CD4-positive, alpha-beta T cell treated with Interleukin-15 for 4 hours (primary cell): ENCODE measurements at regions not wholly inside any gene's neighbourhood (a gene's known extent, or its start where the extent isn't known, plus 50 kb on each side); places are given as distances from the start of the nearest gene placed in this dataset.
"Not testable (repeated sequence)": the region's sequence is repeated elsewhere in the genome, so short reads cannot be mapped to it uniquely, and the experiment has no call there.

Experiments
- DNase-seq: peaks from one replicate; pipeline ENCODE4 v3.0.0-alpha.2; 2020; ENCODE audit warnings: low spot score

- no peak for DNase-seq
These were observed 471.5 kb upstream of the C16orf82 start for GRCh38 chr16:26595199-26595598.

- DNase-seq, result not testable (repeated sequence)
These were observed 470.7 kb upstream of the C16orf82 start for GRCh38 chr16:26596033-26596432.

DNA sequence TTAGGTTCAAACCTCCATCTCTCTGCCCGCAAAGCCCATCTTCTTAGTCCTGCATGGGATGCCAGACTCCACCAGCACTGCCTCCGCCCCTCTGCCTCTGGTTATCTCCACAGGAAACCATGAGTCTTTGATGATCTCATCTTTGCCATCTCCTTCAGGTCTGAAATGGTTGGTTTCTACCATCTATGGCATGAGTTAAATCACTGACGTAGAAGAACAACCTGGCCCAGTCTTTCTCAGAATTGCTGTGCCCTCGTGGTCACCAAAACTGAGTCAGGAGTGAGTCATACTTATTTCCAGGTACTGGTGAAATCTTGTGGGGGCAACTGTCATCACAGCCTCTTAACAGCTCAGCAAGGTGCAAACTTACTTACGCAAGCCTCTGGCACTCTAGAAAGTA is 468.7 kb upstream of the C16orf82 start:
- DNase-seq, result peak; percentile 74

DNA sequence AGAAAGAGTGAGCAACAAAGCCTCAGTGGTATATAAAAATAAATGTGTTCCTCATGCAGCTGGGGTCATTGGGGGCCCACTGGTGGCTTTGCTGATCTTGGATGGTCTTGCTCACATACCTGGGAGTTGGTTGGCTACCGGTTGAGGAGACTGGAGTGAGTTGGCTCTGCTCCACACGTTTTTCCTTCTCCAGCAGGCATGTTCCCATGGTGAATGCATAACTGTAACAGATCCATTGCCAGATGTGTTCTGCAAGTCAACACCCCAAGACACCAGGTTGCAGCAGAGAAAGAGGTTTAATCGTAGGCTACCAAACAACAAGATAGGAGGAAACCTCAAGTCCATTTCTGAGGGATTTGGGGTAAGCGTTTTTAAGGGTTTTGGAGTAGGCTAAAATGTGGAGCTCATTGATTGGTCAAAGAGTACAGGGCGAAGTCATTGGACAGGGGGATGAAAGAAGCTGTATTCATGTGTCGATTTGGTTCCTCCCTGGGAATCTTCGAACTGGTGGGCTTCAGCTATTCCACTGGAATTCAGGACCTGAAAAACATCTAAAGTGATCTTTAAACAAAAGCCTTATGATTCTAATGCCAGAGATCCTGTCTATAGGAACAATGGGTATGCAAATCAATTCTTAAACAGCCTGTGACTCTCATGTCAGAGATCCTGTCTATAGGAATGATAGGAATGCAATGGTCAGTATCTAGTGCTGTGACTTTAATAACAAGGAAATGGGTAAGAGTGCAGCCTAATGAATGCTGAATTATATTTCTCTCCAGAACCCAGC is 467.5 kb upstream of the C16orf82 start:
- no peak for DNase-seq

GRCh38 chr16:26599785-26600104 is 467.0 kb upstream of the C16orf82 start:
- DNase-seq, result no peak

GRCh38 chr16:26601335-26601734 is 465.4 kb upstream of the C16orf82 start:
- DNase-seq, result no peak

DNA sequence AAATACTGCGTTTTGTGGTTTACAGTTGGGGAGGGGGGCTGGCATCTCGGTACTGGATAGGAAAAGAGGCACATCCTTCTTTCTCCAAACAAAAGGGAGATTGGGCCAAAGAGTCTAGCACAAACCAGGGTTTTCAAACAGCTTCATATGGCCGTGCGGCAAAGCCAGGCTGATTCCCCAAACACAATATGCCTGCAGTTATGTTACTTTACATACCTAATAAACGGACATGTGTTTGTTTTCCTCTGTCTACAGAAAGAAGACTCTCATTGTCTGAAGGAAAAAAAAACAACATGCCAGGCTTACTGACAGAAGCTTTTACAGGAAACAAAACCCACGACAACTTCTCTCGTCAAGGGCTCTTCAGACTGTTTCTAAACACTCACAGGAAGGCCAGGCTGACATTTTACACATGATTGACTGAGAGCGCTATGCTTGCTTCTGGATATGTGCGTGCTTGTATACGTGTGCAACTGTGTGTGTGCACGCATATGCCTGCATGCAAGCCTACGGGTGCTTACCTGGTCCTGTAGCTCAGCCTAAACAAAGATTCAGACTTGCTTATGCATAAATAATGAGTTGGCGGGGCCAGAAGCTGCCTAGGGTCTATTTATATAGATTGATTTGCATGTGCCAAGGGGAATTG is 461.0 kb upstream of the C16orf82 start:
- no peak for DNase-seq

DNA sequence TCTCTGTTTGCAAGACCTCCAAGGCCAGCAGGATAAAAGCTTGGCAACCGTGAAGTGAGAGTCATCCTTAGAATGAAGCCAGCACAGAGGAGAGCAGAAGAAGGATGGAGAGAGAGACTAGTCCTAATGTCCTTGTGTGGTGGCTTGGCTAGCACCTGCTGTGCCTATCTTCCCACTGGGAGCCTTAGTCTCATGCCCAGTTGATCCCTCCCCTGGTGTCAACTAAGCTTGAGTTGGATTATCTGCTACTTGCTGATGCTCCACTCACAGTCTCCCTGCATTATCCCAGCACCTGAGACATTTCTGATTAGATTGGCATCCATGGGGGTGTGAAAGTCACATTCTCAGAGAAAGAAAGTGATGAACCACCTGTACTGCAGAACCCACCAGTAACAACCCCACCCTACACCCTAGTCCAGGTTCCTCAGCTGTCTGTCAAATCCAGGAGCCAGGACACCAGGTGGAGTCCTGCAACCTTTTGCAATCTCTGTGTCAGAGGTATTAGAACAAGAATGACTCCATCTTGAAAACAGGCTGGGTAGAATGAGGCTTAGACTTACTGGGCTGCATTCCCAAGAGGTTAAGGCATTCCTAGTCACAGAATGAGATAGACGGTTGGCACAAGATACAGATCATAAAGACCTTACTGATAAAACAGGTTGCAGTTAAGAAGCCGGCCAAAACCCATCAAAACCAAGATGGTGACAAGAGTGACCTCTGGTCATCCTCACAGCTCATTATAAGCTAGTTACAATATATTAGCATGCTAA is 460.2 kb upstream of the C16orf82 start:
- no peak for DNase-seq

- DNase-seq, result no peak
These were observed 452.4 kb upstream of the C16orf82 start for GRCh38 chr16:26614237-26614841.

DNA sequence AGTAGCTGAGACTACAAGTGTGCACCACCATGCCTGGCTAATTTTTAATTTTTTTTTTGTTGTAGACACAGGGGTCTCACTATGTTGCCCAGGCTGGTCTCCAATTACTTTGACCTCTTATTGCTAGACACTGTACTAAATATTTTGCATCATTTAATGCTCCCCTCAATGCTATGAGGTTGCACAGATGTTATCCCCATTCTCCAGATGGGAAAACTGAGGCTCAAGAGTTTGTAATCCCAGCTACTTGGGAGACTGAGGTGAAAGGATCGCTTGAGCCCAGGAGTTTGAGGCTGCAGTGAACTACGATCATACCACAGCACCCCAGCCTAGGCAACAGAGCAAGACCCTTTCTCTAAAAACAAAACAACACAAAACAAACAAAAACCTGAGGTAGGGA is 443.3 kb upstream of the C16orf82 start:
- no peak for DNase-seq

GRCh38 chr16:26627958-26628357 is 438.8 kb upstream of the C16orf82 start:
- DNase-seq, result no peak

- not testable (repeated sequence) for DNase-seq
These were observed 435.4 kb upstream of the C16orf82 start for GRCh38 chr16:26631365-26631764.

DNA sequence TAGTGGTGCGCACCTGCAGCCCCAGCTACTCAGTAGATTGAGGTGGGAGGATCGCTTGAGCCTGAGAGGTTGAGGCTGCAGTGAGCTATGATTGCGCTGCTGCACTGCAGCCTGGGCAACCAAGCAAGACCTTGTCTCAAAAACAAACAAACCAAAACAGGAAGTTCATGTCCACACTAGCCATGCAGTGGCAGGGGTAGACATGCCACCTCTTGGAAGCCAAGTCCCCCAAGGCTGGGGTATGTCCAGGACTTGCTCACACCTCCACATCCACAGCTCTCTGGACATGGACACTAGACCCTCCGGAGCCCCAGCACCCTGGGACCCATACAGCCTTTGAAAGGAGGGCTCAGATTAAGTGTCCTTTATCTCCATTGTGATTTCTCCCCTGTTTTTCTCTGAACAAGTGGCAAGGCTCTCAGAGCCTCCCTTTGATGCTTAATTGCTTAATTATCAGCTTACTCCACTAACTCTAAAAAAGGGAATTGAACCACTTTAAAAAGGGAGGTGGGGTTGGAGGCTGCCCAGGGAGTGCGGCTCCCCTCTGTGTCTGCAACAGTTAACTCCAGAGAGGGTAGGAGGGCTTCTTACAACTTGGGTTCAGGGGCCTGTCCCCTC is 424.6 kb upstream of the C16orf82 start:
- DNase-seq, result no peak

DNA sequence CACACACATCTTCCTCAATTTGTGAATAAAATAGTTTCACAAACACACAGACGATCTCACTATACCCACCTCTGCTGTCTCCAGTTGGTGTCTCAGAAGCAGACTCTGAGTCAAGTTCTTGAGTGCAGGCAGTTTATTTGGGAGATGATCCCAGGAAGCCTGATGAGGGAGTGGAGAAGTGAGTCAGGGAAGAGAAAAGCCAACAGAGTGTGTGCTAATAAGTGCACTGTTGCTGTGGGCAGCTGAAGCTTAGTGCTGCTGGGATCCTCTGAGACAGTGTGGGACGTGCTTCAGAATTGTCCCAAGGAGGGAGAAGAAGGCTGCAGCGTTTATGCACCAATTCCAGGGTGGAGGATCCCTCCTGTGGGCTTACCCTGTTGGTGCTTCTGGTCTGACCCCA is 423.2 kb upstream of the C16orf82 start:
- no peak for DNase-seq

DNA sequence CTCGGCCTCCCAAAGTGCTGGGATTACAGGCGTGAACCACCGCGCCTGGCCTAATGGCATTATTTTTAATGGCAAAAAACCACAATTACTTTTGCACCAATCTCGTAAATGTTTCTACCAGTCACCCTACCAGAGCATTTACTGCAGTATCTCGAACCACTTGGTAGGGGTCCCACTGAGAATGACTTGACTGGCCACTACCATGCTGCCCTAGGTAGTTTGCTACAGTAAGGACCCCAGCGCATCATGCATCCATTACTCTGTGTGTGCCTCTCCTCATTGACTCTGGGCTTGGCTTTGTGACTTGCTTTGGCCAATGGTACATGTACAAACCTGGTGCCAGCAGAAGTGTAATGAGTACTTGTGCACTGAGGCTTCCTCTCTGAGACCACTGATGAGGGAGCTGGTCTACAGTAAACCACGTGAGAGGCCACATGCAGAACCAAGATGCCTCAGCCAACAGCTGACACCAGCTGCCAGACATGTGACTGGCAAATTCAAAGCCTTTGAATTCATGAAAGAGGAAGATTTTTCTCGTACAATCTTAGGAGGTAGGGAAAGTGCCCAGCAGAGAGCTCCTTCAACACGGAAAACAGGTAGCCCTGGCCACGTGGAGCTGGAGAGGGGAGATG is 421.7 kb upstream of the C16orf82 start:
- no peak for DNase-seq

- DNase-seq, result peak; percentile 19
These were observed 421.1 kb upstream of the C16orf82 start for GRCh38 chr16:26645614-26646013.

GRCh38 chr16:26647870-26648269 is 418.9 kb upstream of the C16orf82 start:
- DNase-seq, result no peak

DNA sequence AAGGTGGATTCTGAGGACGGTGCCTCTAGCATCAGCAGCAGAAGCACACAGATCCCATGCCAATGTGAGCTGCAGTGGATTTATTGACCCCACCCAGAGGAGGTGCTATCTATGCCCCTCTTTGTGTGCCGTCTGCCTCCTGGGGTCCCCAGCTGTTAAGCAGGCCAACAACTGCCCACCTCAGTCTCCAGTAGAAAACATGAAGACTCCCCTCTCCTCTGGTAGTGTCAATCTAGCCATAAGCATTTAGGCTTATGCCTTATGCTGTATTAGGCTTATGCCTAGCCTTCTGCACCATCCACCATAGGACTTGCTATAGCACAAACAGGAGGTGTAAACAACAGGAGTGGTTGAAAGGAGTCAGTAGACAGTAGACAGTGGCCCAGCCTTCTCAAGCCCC is 417.9 kb upstream of the C16orf82 start:
- DNase-seq, result no peak

GRCh38 chr16:26649381-26650045 is 417.2 kb upstream of the C16orf82 start:
- no peak for DNase-seq

GRCh38 chr16:26651464-26651863 is 415.3 kb upstream of the C16orf82 start:
- DNase-seq, result no peak

DNA sequence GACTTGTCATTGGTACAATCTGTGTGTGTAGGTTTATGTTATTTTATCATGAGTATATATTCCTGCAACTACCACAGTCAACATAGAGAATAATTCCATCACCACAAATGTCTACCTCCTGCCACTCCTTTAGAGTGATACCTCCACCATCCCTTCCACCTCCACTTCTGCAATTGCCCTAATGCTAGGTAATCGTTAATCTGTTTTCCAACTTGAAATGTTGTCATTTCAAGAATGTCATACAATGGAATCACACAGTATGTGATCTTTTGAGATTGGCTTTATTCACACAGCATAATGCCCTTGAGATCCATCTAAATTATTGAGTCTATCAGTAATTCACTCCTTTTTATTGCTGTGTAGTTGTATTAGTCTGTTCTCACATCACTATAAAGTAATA is 414.8 kb upstream of the C16orf82 start:
- DNase-seq, result no peak
